PC-9 (cell line): ENCODE measurements at regions not wholly inside any gene's neighbourhood (a gene's known extent, or its start where the extent isn't known, plus 50 kb on each side); places are given as distances from the start of the nearest gene placed in this dataset.

ENCODE experiments used
- BruUV-seq: library from RNA; stranded (reverse); fragments of 400-500 nt; replicated peaks from 2 replicates; lab custom pipeline; 2021; lab: Mats Ljungman, UMichigan
- CTCF ChIA-PET: fragments of 300-600 bp; sonication (Branson Sonifier 250); formaldehyde crosslinking; loops from one replicate; lab custom pipeline; 2022; ENCODE audit warnings: antibody characterized with exemption; lab: Charles Lee
- POLR2A ChIA-PET: fragments of 300-600 bp; sonication (Branson Sonifier 250); formaldehyde crosslinking; loops from one replicate; lab custom pipeline; 2022; ENCODE audit warnings: antibody characterized with exemption; ENCODE audit not compliant: unreplicated experiment; lab: Charles Lee
- DNase-seq, 2 experiments: peaks; one replicate each; pipeline versions ENCODE4 v3.0.0 to v3.0.0-alpha.2; 2015 to 2022; ENCODE audit warnings: mixed read lengths in 1 of 2
- H2AFZ ChIP-seq: fragments of 200-600 bp; sonication (generic); 2 replicates; pipeline ENCODE4 v1.8.1; 2017; ENCODE audit warnings: antibody characterized with exemption
- H3F3A ChIP-seq: fragments of 200-600 bp; sonication (generic); 2 replicates; pipeline ENCODE4 v1.8.1; 2017; ENCODE audit warnings: antibody characterized with exemption, mild to moderate bottlenecking, low read depth; ENCODE audit not compliant: insufficient read depth
- H3K27ac ChIP-seq: fragments of 200-600 bp; sonication (generic); 2 replicates; pipeline ENCODE4 v1.6.1; 2016; ENCODE audit warnings: mixed run types
- H3K27me3 ChIP-seq: fragments of 200-600 bp; sonication (generic); 2 replicates; pipeline ENCODE4 v1.6.1; 2016; ENCODE audit warnings: low read depth, mixed run types; ENCODE audit not compliant: insufficient read depth
- H3K36me3 ChIP-seq: fragments of 200-600 bp; sonication (generic); 2 replicates; pipeline ENCODE4 v1.6.1; 2016; ENCODE audit warnings: low read depth, mixed run types
- H3K4me1 ChIP-seq: fragments of 200-600 bp; sonication (generic); replicated peaks from 2 replicates; pipeline ENCODE4 v1.6.1; 2016; ENCODE audit warnings: mixed run types; ENCODE audit not compliant: insufficient read depth
- H3K4me2 ChIP-seq: fragments of 200-600 bp; sonication (generic); 2 replicates; pipeline ENCODE4 v1.6.1; 2017; ENCODE audit warnings: mixed run types
- H3K4me3 ChIP-seq: fragments of 200-600 bp; sonication (generic); 2 replicates; pipeline ENCODE4 v1.6.1; 2016; ENCODE audit warnings: mixed run types
- H3K79me2 ChIP-seq: fragments of 200-600 bp; sonication (generic); 2 replicates; pipeline ENCODE4 v1.6.1; 2017; ENCODE audit warnings: low read depth, mixed run types
- H3K9me2 ChIP-seq: fragments of 200-600 bp; sonication (generic); 2 replicates; pipeline ENCODE4 v1.8.1; 2017; ENCODE audit warnings: mild to moderate bottlenecking; ENCODE audit not compliant: insufficient read depth
- H3K9me3 ChIP-seq: fragments of 200-600 bp; sonication (generic); 2 replicates; pipeline ENCODE4 v1.8.1; 2016; ENCODE audit warnings: low read depth; ENCODE audit not compliant: insufficient read depth
- H4K20me1 ChIP-seq: fragments of 200-600 bp; sonication (generic); 2 replicates; pipeline ENCODE4 v1.8.1; 2017; ENCODE audit not compliant: insufficient read depth
- EZH2 ChIP-seq: fragments of 200-600 bp; sonication (generic); IDR thresholded peaks from 2 replicates; pipeline ENCODE4 v1.8.0; 2017; ENCODE audit warnings: antibody characterized with exemption, low read depth
- intact Hi-C: fragments of 100-400 bp; cut with micrococcal nuclease; formaldehyde crosslinking; loops from one replicate; pipeline ENCODE4 v1.10.0; 2022; ENCODE audit not compliant: unreplicated experiment
- TF ChIP-seq, protein P1 (sequence below): fragments of 200-600 bp; sonication (generic); conservative IDR thresholded peaks from 2 replicates; pipeline ENCODE4 v1.6.1; 2017; ENCODE audit warnings: mixed run types, antibody characterized with exemption, mild to moderate bottlenecking, moderate library complexity

DNA sequence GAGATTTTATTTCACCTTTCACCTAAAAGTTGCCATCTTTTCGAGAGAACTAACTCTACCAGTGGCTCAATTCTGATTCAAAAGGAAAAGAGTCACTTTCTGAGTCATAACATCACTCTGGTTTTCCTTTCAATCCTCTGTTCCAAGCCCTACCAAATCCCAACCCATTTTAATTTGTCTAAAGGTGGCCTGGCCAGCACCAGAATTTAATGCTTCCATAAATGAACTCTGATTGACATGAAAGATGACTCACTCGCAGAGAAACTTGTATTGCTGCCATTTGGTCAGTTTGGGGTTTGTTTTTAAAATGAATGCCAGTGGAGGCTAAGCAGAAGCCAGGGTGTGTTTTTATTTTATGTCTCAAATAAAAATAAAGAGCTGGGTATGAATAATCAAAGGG lies 117.4 kb upstream of the SOX5 start:
- Histone ChIP-seq H3K4me3 (no peak overlapping the region), H3K36me3 (no peaks in the 10 kb centered on the region), H3K27me3 (0 out of 2 replicates have a peak, but pooled peaks cover 3% of the 10 kb centered on the region), H3K4me2 (no peak overlapping the region), H4K20me1 (no peaks in the 10 kb centered on the region), H3K9me3 (no peaks in the 10 kb centered on the region), H3F3A (no peaks in the 10 kb centered on the region), H2AFZ (no peak overlapping the region), H3K9me2 (no peaks in the 10 kb centered on the region), H3K79me2 (no peaks in the 10 kb centered on the region), H3K27ac (no peak overlapping the region), H3K4me1 (no peaks in the 10 kb centered on the region)
- BruUV-seq, result no TSS peak
- ChIA-PET POLR2A (no interaction called here), CTCF (no interaction called here)
- TF ChIP-seq EZH2, result no peak
- TF ChIP-seq, protein P1, sequence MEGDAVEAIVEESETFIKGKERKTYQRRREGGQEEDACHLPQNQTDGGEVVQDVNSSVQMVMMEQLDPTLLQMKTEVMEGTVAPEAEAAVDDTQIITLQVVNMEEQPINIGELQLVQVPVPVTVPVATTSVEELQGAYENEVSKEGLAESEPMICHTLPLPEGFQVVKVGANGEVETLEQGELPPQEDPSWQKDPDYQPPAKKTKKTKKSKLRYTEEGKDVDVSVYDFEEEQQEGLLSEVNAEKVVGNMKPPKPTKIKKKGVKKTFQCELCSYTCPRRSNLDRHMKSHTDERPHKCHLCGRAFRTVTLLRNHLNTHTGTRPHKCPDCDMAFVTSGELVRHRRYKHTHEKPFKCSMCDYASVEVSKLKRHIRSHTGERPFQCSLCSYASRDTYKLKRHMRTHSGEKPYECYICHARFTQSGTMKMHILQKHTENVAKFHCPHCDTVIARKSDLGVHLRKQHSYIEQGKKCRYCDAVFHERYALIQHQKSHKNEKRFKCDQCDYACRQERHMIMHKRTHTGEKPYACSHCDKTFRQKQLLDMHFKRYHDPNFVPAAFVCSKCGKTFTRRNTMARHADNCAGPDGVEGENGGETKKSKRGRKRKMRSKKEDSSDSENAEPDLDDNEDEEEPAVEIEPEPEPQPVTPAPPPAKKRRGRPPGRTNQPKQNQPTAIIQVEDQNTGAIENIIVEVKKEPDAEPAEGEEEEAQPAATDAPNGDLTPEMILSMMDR, result no peak
- no peak for DNase-seq
- intact Hi-C loops, result no loop called here

DNA sequence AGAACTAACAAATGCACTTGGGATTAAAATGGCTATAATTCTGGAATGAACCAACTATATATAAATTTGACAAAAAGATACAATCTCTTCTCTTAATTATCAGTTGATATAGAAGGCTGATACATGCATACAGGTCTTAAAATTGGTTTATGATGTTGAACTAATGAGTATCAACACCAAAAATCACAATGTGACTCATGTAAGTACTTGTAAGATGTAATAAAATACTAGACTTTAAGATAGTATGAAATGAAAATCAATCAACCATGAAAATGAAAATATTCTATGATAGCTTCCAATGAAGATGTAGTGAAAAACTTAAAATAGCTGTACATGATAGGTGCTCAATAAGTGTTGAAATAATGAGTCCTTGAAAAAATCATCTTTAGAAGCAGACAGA lies 116.6 kb upstream of the SOX5 start:
- Histone ChIP-seq H3K9me2 (no peaks in the 10 kb centered on the region), H3F3A (no peaks in the 10 kb centered on the region), H3K27ac (no peak overlapping the region), H3K4me3 (no peak overlapping the region), H4K20me1 (no peaks in the 10 kb centered on the region), H3K36me3 (no peaks in the 10 kb centered on the region), H3K79me2 (no peaks in the 10 kb centered on the region), H3K9me3 (no peaks in the 10 kb centered on the region), H3K4me1 (no peaks in the 10 kb centered on the region), H2AFZ (no peak overlapping the region), H3K4me2 (no peak overlapping the region), H3K27me3 (0 out of 2 replicates have a peak, but pooled peaks cover 3% of the 10 kb centered on the region)
- intact Hi-C loops, result no loop called here
- ChIA-PET CTCF (no interaction called here), POLR2A (no interaction called here)
- no peak for DNase-seq
- TF ChIP-seq, protein P1, result no peak
- TF ChIP-seq EZH2, result no peak
- no TSS peak for BruUV-seq

DNA sequence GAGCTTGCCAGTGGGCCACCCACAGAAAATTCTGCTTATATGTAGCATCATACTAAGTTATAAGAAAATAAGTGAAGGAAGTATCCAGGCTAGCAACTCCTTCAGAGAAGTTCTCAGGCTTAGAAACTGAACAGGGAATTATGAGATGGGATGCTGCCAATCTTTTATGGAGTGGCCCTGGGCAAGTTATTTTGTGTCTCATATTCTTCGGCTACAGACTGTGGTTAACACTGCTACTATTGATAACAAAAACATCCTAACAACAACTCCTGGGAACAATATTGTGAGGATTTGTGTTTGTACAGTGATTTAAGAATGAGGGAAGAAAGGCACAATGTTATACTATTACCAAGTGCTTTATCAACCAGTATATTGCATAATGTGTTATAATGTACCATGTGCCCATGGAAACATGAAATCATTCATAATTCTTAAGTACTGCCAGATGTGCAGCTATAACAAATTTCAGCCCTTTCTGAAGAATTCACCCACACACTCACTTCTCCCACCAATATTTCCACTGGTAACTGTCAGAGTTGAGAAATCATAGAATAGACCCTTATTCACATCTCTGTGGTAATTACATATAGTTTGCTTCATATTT lies 113.3 kb upstream of the SOX5 start:
- ChIA-PET CTCF (no interaction called here), POLR2A (no interaction called here)
- Histone ChIP-seq H2AFZ (no peak overlapping the region), H3K9me3 (no peaks in the 10 kb centered on the region), H3F3A (no peaks in the 10 kb centered on the region), H3K27ac (no peak overlapping the region), H4K20me1 (no peaks in the 10 kb centered on the region), H3K9me2 (no peaks in the 10 kb centered on the region), H3K4me1 (no peaks in the 10 kb centered on the region), H3K36me3 (no peaks in the 10 kb centered on the region), H3K27me3 (no peaks in the 10 kb centered on the region), H3K4me3 (no peak overlapping the region), H3K4me2 (no peak overlapping the region), H3K79me2 (no peaks in the 10 kb centered on the region)
- TF ChIP-seq, protein P1, result no peak
- intact Hi-C loops, result no loop called here
- DNase-seq, result no peak
- BruUV-seq, result no TSS peak
